ENCODE measurements at regions not wholly inside any gene's neighbourhood (a gene's known extent, or its start where the extent isn't known, plus 50 kb on each side); places are given as distances from the start of the nearest gene placed in this dataset.

GRCh38 chr15:70262171-70262570, 164.5 kb upstream of the TLE3 start:
- TF ChIP-seq, protein P1, sequence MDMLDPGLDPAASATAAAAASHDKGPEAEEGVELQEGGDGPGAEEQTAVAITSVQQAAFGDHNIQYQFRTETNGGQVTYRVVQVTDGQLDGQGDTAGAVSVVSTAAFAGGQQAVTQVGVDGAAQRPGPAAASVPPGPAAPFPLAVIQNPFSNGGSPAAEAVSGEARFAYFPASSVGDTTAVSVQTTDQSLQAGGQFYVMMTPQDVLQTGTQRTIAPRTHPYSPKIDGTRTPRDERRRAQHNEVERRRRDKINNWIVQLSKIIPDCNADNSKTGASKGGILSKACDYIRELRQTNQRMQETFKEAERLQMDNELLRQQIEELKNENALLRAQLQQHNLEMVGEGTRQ (IDR thresholded peaks at IDR 0.05; ENCODE audit: low read depth, low read length) = no peak
- TF ChIP-seq, protein P2, sequence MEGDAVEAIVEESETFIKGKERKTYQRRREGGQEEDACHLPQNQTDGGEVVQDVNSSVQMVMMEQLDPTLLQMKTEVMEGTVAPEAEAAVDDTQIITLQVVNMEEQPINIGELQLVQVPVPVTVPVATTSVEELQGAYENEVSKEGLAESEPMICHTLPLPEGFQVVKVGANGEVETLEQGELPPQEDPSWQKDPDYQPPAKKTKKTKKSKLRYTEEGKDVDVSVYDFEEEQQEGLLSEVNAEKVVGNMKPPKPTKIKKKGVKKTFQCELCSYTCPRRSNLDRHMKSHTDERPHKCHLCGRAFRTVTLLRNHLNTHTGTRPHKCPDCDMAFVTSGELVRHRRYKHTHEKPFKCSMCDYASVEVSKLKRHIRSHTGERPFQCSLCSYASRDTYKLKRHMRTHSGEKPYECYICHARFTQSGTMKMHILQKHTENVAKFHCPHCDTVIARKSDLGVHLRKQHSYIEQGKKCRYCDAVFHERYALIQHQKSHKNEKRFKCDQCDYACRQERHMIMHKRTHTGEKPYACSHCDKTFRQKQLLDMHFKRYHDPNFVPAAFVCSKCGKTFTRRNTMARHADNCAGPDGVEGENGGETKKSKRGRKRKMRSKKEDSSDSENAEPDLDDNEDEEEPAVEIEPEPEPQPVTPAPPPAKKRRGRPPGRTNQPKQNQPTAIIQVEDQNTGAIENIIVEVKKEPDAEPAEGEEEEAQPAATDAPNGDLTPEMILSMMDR (conservative IDR thresholded peaks at IDR 0.05; ENCODE audit: low read depth, low read length) = no peak
- TF ChIP-seq POLR2A (IDR thresholded peaks at IDR 0.05; ENCODE audit: low read depth, low read length) (no peak), CEBPB (IDR thresholded peaks at IDR 0.05; ENCODE audit: low read depth, low read length) (no peak), SMC3 (IDR thresholded peaks at IDR 0.05; ENCODE audit: low read depth, low read length) (no peak)
- TF ChIP-seq, protein P3, sequence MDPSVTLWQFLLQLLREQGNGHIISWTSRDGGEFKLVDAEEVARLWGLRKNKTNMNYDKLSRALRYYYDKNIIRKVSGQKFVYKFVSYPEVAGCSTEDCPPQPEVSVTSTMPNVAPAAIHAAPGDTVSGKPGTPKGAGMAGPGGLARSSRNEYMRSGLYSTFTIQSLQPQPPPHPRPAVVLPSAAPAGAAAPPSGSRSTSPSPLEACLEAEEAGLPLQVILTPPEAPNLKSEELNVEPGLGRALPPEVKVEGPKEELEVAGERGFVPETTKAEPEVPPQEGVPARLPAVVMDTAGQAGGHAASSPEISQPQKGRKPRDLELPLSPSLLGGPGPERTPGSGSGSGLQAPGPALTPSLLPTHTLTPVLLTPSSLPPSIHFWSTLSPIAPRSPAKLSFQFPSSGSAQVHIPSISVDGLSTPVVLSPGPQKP (IDR thresholded peaks at IDR 0.05; ENCODE audit: borderline replicate concordance, low read depth, low read length) = no peak
